ENCODE measurements at regions not wholly inside any gene's neighbourhood (a gene's known extent, or its start where the extent isn't known, plus 50 kb on each side); places are given as distances from the start of the nearest gene placed in this dataset.

- intact Hi-C loops (cut with DNase I) = no loop called here
- DNase-seq (ENCODE audit: low spot score) = no peak
- H3K4me1 ChIP-seq (replicated peaks) = no peaks in the 10 kb centered on the region
- H3K27me3 ChIP-seq (replicated peaks; ENCODE audit: insufficient read depth) = no peaks in the 10 kb centered on the region
- TF ChIP-seq POLR2AphosphoS5 (IDR thresholded peaks at IDR 0.05) = no peak
- no peak for TF ChIP-seq CTCF (IDR thresholded peaks at IDR 0.05)
- TF ChIP-seq POLR2A (IDR thresholded peaks at IDR 0.05) = no peak
- H3K27ac ChIP-seq = peak overlapping the region; percentile 31 to 62
- H3K36me3 ChIP-seq = no peaks in the 10 kb centered on the region
- H3K4me3 ChIP-seq = no peak overlapping the region
- 49% methylated on average over 23 of the region's 23 CpGs for WGBS
- H3K9me3 ChIP-seq = no peaks in the 10 kb centered on the region
Observed at GRCh38 chr7:373818-374705, 84.1 kb downstream of the FOXL3 start.

- intact Hi-C loops (cut with DNase I) = no loop called here
- TF ChIP-seq POLR2AphosphoS5 (IDR thresholded peaks at IDR 0.05) = no peak
- no peak for TF ChIP-seq POLR2A (IDR thresholded peaks at IDR 0.05)
- no peak for TF ChIP-seq CTCF (IDR thresholded peaks at IDR 0.05)
- Histone ChIP-seq H3K9me3 (no peaks in the 10 kb centered on the region), H3K27ac (no peak overlapping the region), H3K27me3 (replicated peaks; ENCODE audit: insufficient read depth) (no peaks in the 10 kb centered on the region), H3K4me1 (replicated peaks) (no peaks in the 10 kb centered on the region), H3K36me3 (no peaks in the 10 kb centered on the region), H3K4me3 (no peak overlapping the region)
- 71% methylated on average over 24 of the region's 31 CpGs for WGBS
- DNase-seq (ENCODE audit: low spot score) = no peak
Observed at GRCh38 chr7:374706-375311, 84.8 kb downstream of the FOXL3 start.

GRCh38 chr7:375321-375831 lies 85.4 kb downstream of the FOXL3 start:
- 76% methylated on average over 32 of the region's 32 CpGs for WGBS
- Histone ChIP-seq H3K4me1 (replicated peaks) (no peaks in the 10 kb centered on the region), H3K27me3 (replicated peaks; ENCODE audit: insufficient read depth) (no peaks in the 10 kb centered on the region), H3K4me3 (no peak overlapping the region), H3K9me3 (no peaks in the 10 kb centered on the region), H3K36me3 (no peaks in the 10 kb centered on the region), H3K27ac (peak overlapping the region in 1 of 2 donors; percentile 60)
- intact Hi-C loops (cut with DNase I) = no loop called here
- TF ChIP-seq CTCF (IDR thresholded peaks at IDR 0.05) = no peak
- no peak for TF ChIP-seq POLR2AphosphoS5 (IDR thresholded peaks at IDR 0.05)
- TF ChIP-seq POLR2A (IDR thresholded peaks at IDR 0.05) = no peak
- DNase-seq (ENCODE audit: low spot score) = no peak

- H3K9me3 ChIP-seq = no peaks in the 10 kb centered on the region
- intact Hi-C loops (cut with DNase I) = no loop called here
- no peaks in the 10 kb centered on the region for H3K4me1 ChIP-seq (replicated peaks)
- H3K4me3 ChIP-seq = no peak overlapping the region
- DNase-seq (ENCODE audit: low spot score) = no peak
- no peaks in the 10 kb centered on the region for H3K27me3 ChIP-seq (replicated peaks; ENCODE audit: insufficient read depth)
- H3K36me3 ChIP-seq = no peaks in the 10 kb centered on the region
- TF ChIP-seq POLR2A (IDR thresholded peaks at IDR 0.05) (no peak), POLR2AphosphoS5 (IDR thresholded peaks at IDR 0.05) (no peak), CTCF (IDR thresholded peaks at IDR 0.05) (no peak)
- WGBS = 33% methylated on average over 19 of the region's 19 CpGs
- peak overlapping the region in 1 of 2 donors; percentile 60 for H3K27ac ChIP-seq
Observed at GRCh38 chr7:375901-376305, 85.9 kb downstream of the FOXL3 start.

All from prostate gland (tissue), 2 donors.